ENCODE measurements at regions not wholly inside any gene's neighbourhood (a gene's known extent, or its start where the extent isn't known, plus 50 kb on each side); places are given as distances from the start of the nearest gene placed in this dataset.

- TF ChIP-seq, protein P1, sequence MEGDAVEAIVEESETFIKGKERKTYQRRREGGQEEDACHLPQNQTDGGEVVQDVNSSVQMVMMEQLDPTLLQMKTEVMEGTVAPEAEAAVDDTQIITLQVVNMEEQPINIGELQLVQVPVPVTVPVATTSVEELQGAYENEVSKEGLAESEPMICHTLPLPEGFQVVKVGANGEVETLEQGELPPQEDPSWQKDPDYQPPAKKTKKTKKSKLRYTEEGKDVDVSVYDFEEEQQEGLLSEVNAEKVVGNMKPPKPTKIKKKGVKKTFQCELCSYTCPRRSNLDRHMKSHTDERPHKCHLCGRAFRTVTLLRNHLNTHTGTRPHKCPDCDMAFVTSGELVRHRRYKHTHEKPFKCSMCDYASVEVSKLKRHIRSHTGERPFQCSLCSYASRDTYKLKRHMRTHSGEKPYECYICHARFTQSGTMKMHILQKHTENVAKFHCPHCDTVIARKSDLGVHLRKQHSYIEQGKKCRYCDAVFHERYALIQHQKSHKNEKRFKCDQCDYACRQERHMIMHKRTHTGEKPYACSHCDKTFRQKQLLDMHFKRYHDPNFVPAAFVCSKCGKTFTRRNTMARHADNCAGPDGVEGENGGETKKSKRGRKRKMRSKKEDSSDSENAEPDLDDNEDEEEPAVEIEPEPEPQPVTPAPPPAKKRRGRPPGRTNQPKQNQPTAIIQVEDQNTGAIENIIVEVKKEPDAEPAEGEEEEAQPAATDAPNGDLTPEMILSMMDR (IDR thresholded peaks at IDR 0.05; ENCODE audit: insufficient read depth, low read length, poor library complexity, severe bottlenecking): no peak
- no peak for TF ChIP-seq EZH2phosphoT487 (conservative IDR thresholded peaks at IDR 0.05; ENCODE audit: low read length)
Observed at GRCh38 chr2:238775591-238775990, 72.3 kb upstream of the TWIST2 start.
